LHCN-M2 (cell line): ENCODE measurements at regions not wholly inside any gene's neighbourhood (a gene's known extent, or its start where the extent isn't known, plus 50 kb on each side); places are given as distances from the start of the nearest gene placed in this dataset.

Experiments
- DNase-seq: peaks from one replicate; pipeline ENCODE4 v3.0.0-alpha.2; 2012; ENCODE audit warnings: low read depth

GRCh38 chr2:150620855-150621254 is 133.4 kb upstream of the RND3 start:
- DNase-seq = no peak

GRCh38 chr2:150620416-150620815 is 132.9 kb upstream of the RND3 start:
- no peak for DNase-seq

- DNase-seq = peak; percentile 92
Observed at GRCh38 chr2:150619607-150620330, 132.3 kb upstream of the RND3 start.

GRCh38 chr2:150618245-150618895 is 130.9 kb upstream of the RND3 start:
- no peak for DNase-seq

GRCh38 chr2:150617351-150617978 is 130.0 kb upstream of the RND3 start:
- no peak for DNase-seq

GRCh38 chr2:150612957-150613710 is 125.7 kb upstream of the RND3 start:
- no peak for DNase-seq

- DNase-seq = peak; percentile 68
Observed at GRCh38 chr2:150610670-150611279, 123.3 kb upstream of the RND3 start.

- no peak for DNase-seq
Observed at GRCh38 chr2:150609831-150610582, 122.5 kb upstream of the RND3 start.

GRCh38 chr2:150608341-150608740 is 120.9 kb upstream of the RND3 start:
- DNase-seq = no peak

- no peak for DNase-seq
Observed at GRCh38 chr2:150607390-150607811, 119.9 kb upstream of the RND3 start.

GRCh38 chr2:150606380-150607060 is 119.1 kb upstream of the RND3 start:
- no peak for DNase-seq

- no peak for DNase-seq
Observed at GRCh38 chr2:150605664-150606063, 118.2 kb upstream of the RND3 start.

- no peak for DNase-seq
Observed at GRCh38 chr2:150601280-150602038, 114.0 kb upstream of the RND3 start.

GRCh38 chr2:150599889-150600288 is 112.4 kb upstream of the RND3 start:
- no peak for DNase-seq

- no peak for DNase-seq
Observed at GRCh38 chr2:150598383-150598782, 110.9 kb upstream of the RND3 start.

GRCh38 chr2:150595803-150596470 is 108.5 kb upstream of the RND3 start:
- peak; percentile 67 for DNase-seq

GRCh38 chr2:150594299-150594698 is 106.8 kb upstream of the RND3 start:
- no peak for DNase-seq

GRCh38 chr2:150591496-150592285 is 104.2 kb upstream of the RND3 start:
- DNase-seq = peak; percentile 65
